SK-N-SH (cell line): ENCODE measurements at regions not wholly inside any gene's neighbourhood (a gene's known extent, or its start where the extent isn't known, plus 50 kb on each side); places are given as distances from the start of the nearest gene placed in this dataset.

ENCODE experiments used
- CTCF ChIA-PET: fragments of 300-600, 350-600 bp; formaldehyde crosslinking; extraction: SDS; loops from one replicate; lab custom pipeline; 2021; lab: Yijun Ruan, JAX
- POLR2A ChIA-PET: fragments of 350-600 bp; sonication (Branson Sonifier 250); formaldehyde crosslinking; extraction: SDS; loops from one replicate; lab custom pipeline; 2020; ENCODE audit warnings: antibody characterized with exemption, inconsistent platforms; lab: Yijun Ruan, JAX
- DNase-seq: peaks from one replicate; pipeline ENCODE4 v3.0.0; 2012
- H2AFZ ChIP-seq: fragments of 200-600 bp; sonication (generic); 2 replicates; pipeline ENCODE4 v1.8.1; 2016; ENCODE audit warnings: antibody characterized with exemption, mild to moderate bottlenecking, low read depth
- H3F3A ChIP-seq: fragments of 200-600 bp; sonication (generic); replicated peaks from 2 replicates; pipeline ENCODE3; 2016; ENCODE audit warnings: antibody characterized with exemption, mild to moderate bottlenecking; ENCODE audit not compliant: insufficient read depth
- H3K27ac ChIP-seq, 2 experiments: fragments of 200-500 bp in 1 of 2; fragments of 200-600 bp in 1 of 2; sonication (Bioruptor generic) in 1 of 2; sonication (generic), shearing (Covaris generic) in 1 of 2; 2 replicates each; pipeline versions ENCODE4 v1.5.1 to v1.6.1; 2014 to 2016; ENCODE audit warnings: low read depth in 2 of 2, inconsistent platforms in 1 of 2, low read length in 1 of 2, mild to moderate bottlenecking in 1 of 2, mixed read lengths in 1 of 2
- H3K27me3 ChIP-seq: fragments of 200-600 bp; sonication (generic), shearing (Covaris generic); 2 replicates; pipeline ENCODE4 v1.6.1; 2016; ENCODE audit warnings: mixed run types; ENCODE audit not compliant: insufficient read depth
- H3K36me3 ChIP-seq, 2 experiments: fragments of 200-500 bp in 1 of 2; fragments of 200-600 bp in 1 of 2; sonication (Bioruptor generic) in 1 of 2; sonication (generic) in 1 of 2; replicated peaks in 1 of 2; 2 replicates each; pipeline versions ENCODE3 to v1.5.1; 2014 to 2016; ENCODE audit warnings: low read length in 1 of 2, mild to moderate bottlenecking in 1 of 2; ENCODE audit not compliant: insufficient read depth in 2 of 2, control insufficient read depth in 1 of 2
- H3K4me1 ChIP-seq, 2 experiments: fragments of 200-500 bp in 1 of 2; fragments of 200-600 bp in 1 of 2; sonication (Bioruptor generic) in 1 of 2; sonication (generic), shearing (Covaris generic) in 1 of 2; 2 replicates each; pipeline versions ENCODE4 v1.5.1 to v1.6.1; 2014 to 2016; ENCODE audit warnings: low read depth in 1 of 2, low read length in 1 of 2, mixed run types in 1 of 2; ENCODE audit not compliant: insufficient read depth in 2 of 2, control insufficient read depth in 1 of 2
- H3K4me2 ChIP-seq: fragments of 200-600 bp; sonication (generic), shearing (Covaris generic); 2 replicates; pipeline ENCODE4 v1.6.1; 2017; ENCODE audit warnings: mixed run types
- H3K4me3 ChIP-seq, 2 experiments: fragments of 200-500 bp in 1 of 2; fragments of 200-600 bp in 1 of 2; sonication (Bioruptor generic) in 1 of 2; sonication (generic), shearing (Covaris generic) in 1 of 2; 2 replicates each; pipeline versions ENCODE4 v1.5.1 to v1.8.1; 2014 to 2016; ENCODE audit warnings: low read depth in 2 of 2, inconsistent platforms in 1 of 2, low read length in 1 of 2, mild to moderate bottlenecking in 1 of 2, mixed read lengths in 1 of 2, moderate library complexity in 1 of 2
- H3K79me2 ChIP-seq: fragments of 200-600 bp; sonication (generic); 2 replicates; pipeline ENCODE4 v1.8.1; 2017; ENCODE audit warnings: mild to moderate bottlenecking; ENCODE audit not compliant: insufficient read depth
- H3K9ac ChIP-seq: fragments of 200-600 bp; sonication (generic); 2 replicates; pipeline ENCODE4 v1.6.1; 2017; ENCODE audit warnings: mixed run types
- H3K9me2 ChIP-seq: fragments of 200-600 bp; sonication (generic); 2 replicates; pipeline ENCODE4 v1.6.1; 2017; ENCODE audit warnings: mixed run types
- H3K9me3 ChIP-seq: fragments of 200-600 bp; sonication (generic); 2 replicates; pipeline ENCODE4 v1.6.1; 2017; ENCODE audit warnings: mixed run types, mild to moderate bottlenecking, moderate library complexity
- H4K20me1 ChIP-seq: fragments of 200-600 bp; sonication (generic); 2 replicates; pipeline ENCODE4 v1.6.1; 2017; ENCODE audit warnings: mild to moderate bottlenecking, mixed run types; ENCODE audit not compliant: insufficient read depth
- CHD2 ChIP-seq: fragments of 150-350 bp; IDR thresholded peaks from 2 replicates; pipeline ENCODE4 v1.6.1; 2018; ENCODE audit warnings: low read length; ENCODE audit not compliant: partially characterized antibody
- ELF1 ChIP-seq: IDR thresholded peaks from 2 replicates; pipeline ENCODE4 v1.4.0; 2012
- EP300 ChIP-seq, 2 experiments: IDR thresholded peaks; 2 replicates each; pipeline versions ENCODE4 v1.4.0 to v1.6.1; 2012; ENCODE audit warnings: borderline replicate concordance in 1 of 2, low read depth in 1 of 2, low read length in 1 of 2
- FOXM1 ChIP-seq: IDR thresholded peaks from 2 replicates; pipeline ENCODE4 v1.4.0; 2012; ENCODE audit warnings: low read depth, mild to moderate bottlenecking
- GABPA ChIP-seq: IDR thresholded peaks from 2 replicates; pipeline ENCODE4 v1.4.0; 2012; ENCODE audit warnings: low read depth, mild to moderate bottlenecking
- JUND ChIP-seq: IDR thresholded peaks from 2 replicates; pipeline ENCODE4 v1.4.0; 2012
- MEF2A ChIP-seq: IDR thresholded peaks from 2 replicates; pipeline ENCODE4 v1.4.0; 2012; ENCODE audit warnings: low read depth, borderline replicate concordance
- NFIC ChIP-seq: IDR thresholded peaks from 2 replicates; pipeline ENCODE4 v1.4.0; 2012; ENCODE audit warnings: borderline replicate concordance
- RCOR1 ChIP-seq: fragments of 150-350 bp; IDR thresholded peaks from 2 replicates; pipeline ENCODE4 v1.6.1; 2017; ENCODE audit warnings: antibody characterized with exemption, low read length
- RXRA ChIP-seq: IDR thresholded peaks from 2 replicates; pipeline ENCODE4 v1.4.0; 2012; ENCODE audit warnings: low read depth, mild to moderate bottlenecking, borderline replicate concordance
- SIN3A ChIP-seq: IDR thresholded peaks from 2 replicates; pipeline ENCODE4 v1.6.1; 2012; ENCODE audit warnings: low read depth, mild to moderate bottlenecking, low read length, moderate library complexity, borderline replicate concordance
- TAF1 ChIP-seq: IDR thresholded peaks from 2 replicates; pipeline ENCODE4 v1.6.1; 2012; ENCODE audit warnings: low read depth, mild to moderate bottlenecking, low read length, moderate library complexity, borderline replicate concordance
- TCF12 ChIP-seq: IDR thresholded peaks from 2 replicates; pipeline ENCODE4 v1.4.0; 2012
- TEAD4 ChIP-seq: IDR thresholded peaks from 2 replicates; pipeline ENCODE4 v1.4.0; 2012; ENCODE audit warnings: mild to moderate bottlenecking, borderline replicate concordance; ENCODE audit not compliant: insufficient read depth
- YY1 ChIP-seq: IDR thresholded peaks from 2 replicates; pipeline ENCODE4 v1.4.0; 2012; ENCODE audit warnings: low read depth, mild to moderate bottlenecking
- WGBS: methylation state at CpG from one replicate; pipeline ENCODE4 v1.1.6; 2017; ENCODE audit warnings: low lambda C conversion rate; 5-methylcytosine and 5-hydroxymethylcytosine counted together
- TF ChIP-seq, protein P1 (sequence below): fragments of 150-350 bp; IDR thresholded peaks from 2 replicates; pipeline ENCODE4 v1.6.1; 2016; ENCODE audit warnings: mild to moderate bottlenecking, low read depth, low read length
- TF ChIP-seq, protein P2 (sequence below): IDR thresholded peaks from 2 replicates; pipeline ENCODE4 v1.6.1; 2012; ENCODE audit warnings: mild to moderate bottlenecking, low read depth, low read length, moderate library complexity
- TF ChIP-seq, protein P3 (sequence below): fragments of 200-600 bp; sonication (generic); IDR thresholded peaks from 2 replicates; pipeline ENCODE4 v1.6.1; 2017; ENCODE audit warnings: antibody characterized with exemption, mild to moderate bottlenecking, moderate library complexity
- TF ChIP-seq, protein P4 (sequence below): IDR thresholded peaks from 2 replicates; pipeline ENCODE4; 2012

DNA sequence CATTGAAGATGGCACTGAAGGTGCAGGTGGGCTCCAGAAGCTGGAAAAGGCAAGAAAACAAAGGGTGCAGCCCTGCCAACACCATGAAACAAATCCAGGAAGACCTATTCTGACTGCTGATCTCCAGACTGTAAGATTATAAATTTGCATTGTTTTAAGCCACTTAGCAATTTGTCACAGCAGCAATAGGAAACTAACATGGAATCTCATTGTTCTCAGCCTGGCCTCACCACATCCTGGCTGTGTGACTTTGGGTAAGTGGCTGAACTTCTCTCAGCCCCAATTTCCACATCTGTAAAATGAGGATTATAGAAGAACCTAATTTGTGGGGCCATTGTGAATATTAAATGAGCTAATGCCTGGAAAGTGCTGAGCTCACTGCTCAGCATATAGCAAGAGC, 160.4 kb upstream of the MAFB start (continued):
- no peak for TF ChIP-seq EP300 (IDR thresholded peaks at IDR 0.05; ENCODE audit: borderline replicate concordance in 1 of 2, low read depth in 1 of 2, low read length in 1 of 2)

DNA sequence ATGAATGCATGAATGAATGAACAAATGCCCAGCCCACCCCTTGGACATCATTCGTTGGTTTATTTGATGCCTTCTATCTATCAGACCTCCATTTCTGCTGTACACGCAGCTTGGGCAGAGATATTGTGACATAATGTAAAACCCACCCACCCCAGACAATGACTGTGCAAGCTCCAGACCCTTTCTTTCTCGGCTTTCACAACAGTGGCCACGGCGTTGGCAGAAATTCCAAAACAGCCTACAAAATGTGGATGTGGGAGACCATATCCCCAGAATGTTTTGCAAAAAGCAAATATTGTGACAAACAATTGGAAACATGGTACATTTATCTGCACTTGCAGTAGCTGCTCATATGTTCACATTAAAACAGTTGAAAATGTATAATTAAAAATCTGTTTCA, 162.0 kb upstream of the MAFB start:
- CTCF ChIA-PET: no interaction called here
- 62% methylated on average over 5 of the region's 5 CpGs for WGBS

More for the DNA sequence above, 162.0 kb upstream of the MAFB start:
- Histone ChIP-seq H3K4me2 (no peak overlapping the region), H3K27ac (no peak overlapping the region), H2AFZ (no peak overlapping the region), H3K9me3 (no peaks in the 10 kb centered on the region), H3K4me1 (peaks cover 0 to 6% of the 10 kb centered on the region in 2 experiments; a peak in 1 of 4 replicates), H3K4me3 (no peak overlapping the region), H3K79me2 (no peaks in the 10 kb centered on the region), H3F3A (no peaks in the 10 kb centered on the region), H3K36me3 (no peaks in the 10 kb centered on the region), H3K9ac (no peak overlapping the region), H3K27me3 (no peaks in the 10 kb centered on the region), H4K20me1 (no peaks in the 10 kb centered on the region), H3K9me2 (no peaks in the 10 kb centered on the region)
- TF ChIP-seq RXRA (no peak), RCOR1 (no peak), YY1 (no peak), ELF1 (no peak), GABPA (no peak), CHD2 (no peak), TAF1 (no peak), NFIC (no peak), EP300 (IDR thresholded peaks at IDR 0.05; ENCODE audit: borderline replicate concordance in 1 of 2, low read depth in 1 of 2, low read length in 1 of 2) (no peak), TEAD4 (no peak), JUND (no peak), MEF2A (no peak), SIN3A (no peak), FOXM1 (no peak), TCF12 (no peak)
- TF ChIP-seq, protein P1, sequence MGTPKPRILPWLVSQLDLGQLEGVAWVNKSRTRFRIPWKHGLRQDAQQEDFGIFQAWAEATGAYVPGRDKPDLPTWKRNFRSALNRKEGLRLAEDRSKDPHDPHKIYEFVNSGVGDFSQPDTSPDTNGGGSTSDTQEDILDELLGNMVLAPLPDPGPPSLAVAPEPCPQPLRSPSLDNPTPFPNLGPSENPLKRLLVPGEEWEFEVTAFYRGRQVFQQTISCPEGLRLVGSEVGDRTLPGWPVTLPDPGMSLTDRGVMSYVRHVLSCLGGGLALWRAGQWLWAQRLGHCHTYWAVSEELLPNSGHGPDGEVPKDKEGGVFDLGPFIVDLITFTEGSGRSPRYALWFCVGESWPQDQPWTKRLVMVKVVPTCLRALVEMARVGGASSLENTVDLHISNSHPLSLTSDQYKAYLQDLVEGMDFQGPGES: no peak
- TF ChIP-seq, protein P2, sequence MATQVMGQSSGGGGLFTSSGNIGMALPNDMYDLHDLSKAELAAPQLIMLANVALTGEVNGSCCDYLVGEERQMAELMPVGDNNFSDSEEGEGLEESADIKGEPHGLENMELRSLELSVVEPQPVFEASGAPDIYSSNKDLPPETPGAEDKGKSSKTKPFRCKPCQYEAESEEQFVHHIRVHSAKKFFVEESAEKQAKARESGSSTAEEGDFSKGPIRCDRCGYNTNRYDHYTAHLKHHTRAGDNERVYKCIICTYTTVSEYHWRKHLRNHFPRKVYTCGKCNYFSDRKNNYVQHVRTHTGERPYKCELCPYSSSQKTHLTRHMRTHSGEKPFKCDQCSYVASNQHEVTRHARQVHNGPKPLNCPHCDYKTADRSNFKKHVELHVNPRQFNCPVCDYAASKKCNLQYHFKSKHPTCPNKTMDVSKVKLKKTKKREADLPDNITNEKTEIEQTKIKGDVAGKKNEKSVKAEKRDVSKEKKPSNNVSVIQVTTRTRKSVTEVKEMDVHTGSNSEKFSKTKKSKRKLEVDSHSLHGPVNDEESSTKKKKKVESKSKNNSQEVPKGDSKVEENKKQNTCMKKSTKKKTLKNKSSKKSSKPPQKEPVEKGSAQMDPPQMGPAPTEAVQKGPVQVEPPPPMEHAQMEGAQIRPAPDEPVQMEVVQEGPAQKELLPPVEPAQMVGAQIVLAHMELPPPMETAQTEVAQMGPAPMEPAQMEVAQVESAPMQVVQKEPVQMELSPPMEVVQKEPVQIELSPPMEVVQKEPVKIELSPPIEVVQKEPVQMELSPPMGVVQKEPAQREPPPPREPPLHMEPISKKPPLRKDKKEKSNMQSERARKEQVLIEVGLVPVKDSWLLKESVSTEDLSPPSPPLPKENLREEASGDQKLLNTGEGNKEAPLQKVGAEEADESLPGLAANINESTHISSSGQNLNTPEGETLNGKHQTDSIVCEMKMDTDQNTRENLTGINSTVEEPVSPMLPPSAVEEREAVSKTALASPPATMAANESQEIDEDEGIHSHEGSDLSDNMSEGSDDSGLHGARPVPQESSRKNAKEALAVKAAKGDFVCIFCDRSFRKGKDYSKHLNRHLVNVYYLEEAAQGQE: no peak
- TF ChIP-seq, protein P3, sequence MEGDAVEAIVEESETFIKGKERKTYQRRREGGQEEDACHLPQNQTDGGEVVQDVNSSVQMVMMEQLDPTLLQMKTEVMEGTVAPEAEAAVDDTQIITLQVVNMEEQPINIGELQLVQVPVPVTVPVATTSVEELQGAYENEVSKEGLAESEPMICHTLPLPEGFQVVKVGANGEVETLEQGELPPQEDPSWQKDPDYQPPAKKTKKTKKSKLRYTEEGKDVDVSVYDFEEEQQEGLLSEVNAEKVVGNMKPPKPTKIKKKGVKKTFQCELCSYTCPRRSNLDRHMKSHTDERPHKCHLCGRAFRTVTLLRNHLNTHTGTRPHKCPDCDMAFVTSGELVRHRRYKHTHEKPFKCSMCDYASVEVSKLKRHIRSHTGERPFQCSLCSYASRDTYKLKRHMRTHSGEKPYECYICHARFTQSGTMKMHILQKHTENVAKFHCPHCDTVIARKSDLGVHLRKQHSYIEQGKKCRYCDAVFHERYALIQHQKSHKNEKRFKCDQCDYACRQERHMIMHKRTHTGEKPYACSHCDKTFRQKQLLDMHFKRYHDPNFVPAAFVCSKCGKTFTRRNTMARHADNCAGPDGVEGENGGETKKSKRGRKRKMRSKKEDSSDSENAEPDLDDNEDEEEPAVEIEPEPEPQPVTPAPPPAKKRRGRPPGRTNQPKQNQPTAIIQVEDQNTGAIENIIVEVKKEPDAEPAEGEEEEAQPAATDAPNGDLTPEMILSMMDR: no peak
- TF ChIP-seq, protein P4, sequence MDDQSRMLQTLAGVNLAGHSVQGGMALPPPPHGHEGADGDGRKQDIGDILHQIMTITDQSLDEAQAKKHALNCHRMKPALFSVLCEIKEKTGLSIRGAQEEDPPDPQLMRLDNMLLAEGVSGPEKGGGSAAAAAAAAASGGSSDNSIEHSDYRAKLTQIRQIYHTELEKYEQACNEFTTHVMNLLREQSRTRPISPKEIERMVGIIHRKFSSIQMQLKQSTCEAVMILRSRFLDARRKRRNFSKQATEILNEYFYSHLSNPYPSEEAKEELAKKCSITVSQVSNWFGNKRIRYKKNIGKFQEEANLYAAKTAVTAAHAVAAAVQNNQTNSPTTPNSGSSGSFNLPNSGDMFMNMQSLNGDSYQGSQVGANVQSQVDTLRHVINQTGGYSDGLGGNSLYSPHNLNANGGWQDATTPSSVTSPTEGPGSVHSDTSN: no peak
- POLR2A ChIA-PET: no interaction called here
- DNase-seq: no peak
